PFSK-1 (cell line): ENCODE measurements at regions not wholly inside any gene's neighbourhood (a gene's known extent, or its start where the extent isn't known, plus 50 kb on each side); places are given as distances from the start of the nearest gene placed in this dataset.

ENCODE experiments used
- FOXP2 ChIP-seq: optimal IDR thresholded peaks from 2 replicates; pipeline ENCODE3; 2011; ENCODE audit warnings: borderline replicate concordance, control low read depth, inconsistent platforms; ENCODE audit not compliant: insufficient read depth; ENCODE audit errors: extremely low read length, extremely low read depth
- POLR2AphosphoS5 ChIP-seq: IDR thresholded peaks from 2 replicates; pipeline ENCODE4 v1.6.1; 2012; ENCODE audit warnings: low read depth, mild to moderate bottlenecking, control low read depth, low read length, moderate library complexity
- SIN3A ChIP-seq: IDR thresholded peaks from 2 replicates; pipeline ENCODE4 v1.6.1; 2012; ENCODE audit warnings: mild to moderate bottlenecking, low read length, moderate library complexity, borderline replicate concordance; ENCODE audit not compliant: insufficient read depth
- TAF1 ChIP-seq: IDR thresholded peaks from 2 replicates; pipeline ENCODE4 v1.6.1; 2012; ENCODE audit warnings: low read length, control low read depth, borderline replicate concordance; ENCODE audit not compliant: insufficient read depth
- TF ChIP-seq, protein P1 (sequence below), 2 experiments: IDR thresholded peaks; 2 replicates each; pipeline versions ENCODE4 v1.6.1 to v1.8.0; 2011 to 2012; ENCODE audit warnings: low read depth in 2 of 2, low read length in 2 of 2, control low read depth in 1 of 2, inconsistent platforms in 1 of 2, mild to moderate bottlenecking in 1 of 2, moderate library complexity in 1 of 2; ENCODE audit not compliant: insufficient read depth in 1 of 2

DNA sequence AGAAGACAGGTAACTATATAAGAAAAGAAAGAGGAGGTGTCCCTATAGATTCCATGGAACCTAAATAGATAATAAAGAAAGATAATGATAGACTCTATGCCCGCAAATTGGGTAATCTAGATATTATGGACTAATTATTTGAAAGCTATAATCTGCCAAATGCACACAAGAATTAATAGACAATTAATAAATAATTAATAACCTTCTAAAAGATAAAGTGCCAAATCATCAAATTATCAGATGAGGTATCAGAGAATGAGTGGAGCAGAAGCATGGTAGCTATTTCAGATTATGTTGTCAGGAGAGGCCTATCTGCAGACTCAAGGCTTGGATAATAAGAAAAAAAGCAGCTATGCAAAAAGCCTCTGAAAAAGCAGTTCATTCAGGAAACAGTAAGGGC is 1120.8 kb downstream of the PLA2G4A start:
- TF ChIP-seq TAF1, result no peak
- TF ChIP-seq POLR2AphosphoS5, result no peak
- no peak for TF ChIP-seq SIN3A
- TF ChIP-seq, protein P1, sequence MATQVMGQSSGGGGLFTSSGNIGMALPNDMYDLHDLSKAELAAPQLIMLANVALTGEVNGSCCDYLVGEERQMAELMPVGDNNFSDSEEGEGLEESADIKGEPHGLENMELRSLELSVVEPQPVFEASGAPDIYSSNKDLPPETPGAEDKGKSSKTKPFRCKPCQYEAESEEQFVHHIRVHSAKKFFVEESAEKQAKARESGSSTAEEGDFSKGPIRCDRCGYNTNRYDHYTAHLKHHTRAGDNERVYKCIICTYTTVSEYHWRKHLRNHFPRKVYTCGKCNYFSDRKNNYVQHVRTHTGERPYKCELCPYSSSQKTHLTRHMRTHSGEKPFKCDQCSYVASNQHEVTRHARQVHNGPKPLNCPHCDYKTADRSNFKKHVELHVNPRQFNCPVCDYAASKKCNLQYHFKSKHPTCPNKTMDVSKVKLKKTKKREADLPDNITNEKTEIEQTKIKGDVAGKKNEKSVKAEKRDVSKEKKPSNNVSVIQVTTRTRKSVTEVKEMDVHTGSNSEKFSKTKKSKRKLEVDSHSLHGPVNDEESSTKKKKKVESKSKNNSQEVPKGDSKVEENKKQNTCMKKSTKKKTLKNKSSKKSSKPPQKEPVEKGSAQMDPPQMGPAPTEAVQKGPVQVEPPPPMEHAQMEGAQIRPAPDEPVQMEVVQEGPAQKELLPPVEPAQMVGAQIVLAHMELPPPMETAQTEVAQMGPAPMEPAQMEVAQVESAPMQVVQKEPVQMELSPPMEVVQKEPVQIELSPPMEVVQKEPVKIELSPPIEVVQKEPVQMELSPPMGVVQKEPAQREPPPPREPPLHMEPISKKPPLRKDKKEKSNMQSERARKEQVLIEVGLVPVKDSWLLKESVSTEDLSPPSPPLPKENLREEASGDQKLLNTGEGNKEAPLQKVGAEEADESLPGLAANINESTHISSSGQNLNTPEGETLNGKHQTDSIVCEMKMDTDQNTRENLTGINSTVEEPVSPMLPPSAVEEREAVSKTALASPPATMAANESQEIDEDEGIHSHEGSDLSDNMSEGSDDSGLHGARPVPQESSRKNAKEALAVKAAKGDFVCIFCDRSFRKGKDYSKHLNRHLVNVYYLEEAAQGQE (IDR thresholded peaks at IDR 0.05; ENCODE audit: insufficient read depth in 1 of 2, low read depth in 2 of 2, low read length in 2 of 2), result no peak
- TF ChIP-seq FOXP2, result no peak
